GM18870 (cell line): ENCODE measurements at regions not wholly inside any gene's neighbourhood (a gene's known extent, or its start where the extent isn't known, plus 50 kb on each side); places are given as distances from the start of the nearest gene placed in this dataset.

Experiments used
- ATAC-seq: cut with Tn5 transposase; IDR thresholded peaks from one replicate; pipeline ENCODE4 v1.9.1; 2021; ENCODE audit warnings: moderate library complexity; ENCODE audit not compliant: unreplicated experiment

DNA sequence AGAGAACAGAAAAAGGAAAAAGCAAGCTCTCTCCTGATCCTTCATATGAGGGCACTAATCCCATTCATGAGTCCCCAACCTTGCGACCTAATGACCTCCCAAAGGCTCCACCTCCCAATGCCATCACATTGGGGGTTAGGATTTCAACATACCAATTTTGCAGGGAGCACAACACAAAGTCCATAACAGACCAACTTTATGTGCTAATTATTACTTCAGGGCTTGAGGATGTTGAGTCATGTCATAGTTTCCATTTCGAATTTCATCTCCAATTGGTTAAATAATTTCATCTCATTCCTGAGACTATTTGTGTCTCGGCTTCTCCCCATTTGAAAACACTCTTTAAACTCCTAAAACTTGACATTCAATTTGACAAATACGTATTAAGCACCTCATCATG lies 69.9 kb upstream of the KLF7 start:
- ATAC-seq = no peak

DNA sequence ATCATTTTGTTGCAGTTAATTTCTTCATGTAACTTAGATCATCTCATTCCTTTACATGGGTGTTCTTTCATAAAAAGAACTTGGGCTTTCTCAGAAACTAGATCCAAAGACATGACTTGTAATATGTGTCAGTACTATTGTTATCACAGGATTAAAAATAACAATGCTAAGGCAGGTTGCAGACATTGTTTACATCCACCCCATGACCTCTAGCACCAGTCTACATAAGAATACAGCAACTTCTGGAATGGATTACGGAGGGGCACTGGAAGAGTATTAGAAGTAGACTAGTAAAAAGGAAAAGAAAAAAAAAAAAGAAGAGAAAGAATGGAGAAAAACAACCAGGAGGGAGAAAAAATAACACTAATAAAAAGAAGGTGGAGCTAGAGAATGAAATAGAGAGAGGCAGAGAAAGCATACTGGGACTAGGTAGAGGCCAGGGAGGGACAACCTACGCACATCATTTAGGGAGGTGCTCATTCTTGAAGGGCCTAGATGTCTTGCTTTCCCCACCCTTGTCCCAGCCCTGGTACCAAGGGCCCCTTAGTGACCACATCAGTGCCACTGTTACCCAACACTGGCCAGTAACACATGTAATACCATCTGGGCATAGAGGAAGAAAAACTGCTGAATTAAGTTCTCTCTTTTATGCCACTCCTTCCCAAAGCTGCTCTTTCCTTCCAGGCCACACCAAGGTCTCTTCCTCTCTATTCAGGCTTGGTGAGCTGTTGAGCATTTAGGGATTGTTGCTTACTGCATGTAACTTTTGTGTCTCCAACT lies 70.6 kb upstream of the KLF7 start:
- ATAC-seq = no peak

DNA sequence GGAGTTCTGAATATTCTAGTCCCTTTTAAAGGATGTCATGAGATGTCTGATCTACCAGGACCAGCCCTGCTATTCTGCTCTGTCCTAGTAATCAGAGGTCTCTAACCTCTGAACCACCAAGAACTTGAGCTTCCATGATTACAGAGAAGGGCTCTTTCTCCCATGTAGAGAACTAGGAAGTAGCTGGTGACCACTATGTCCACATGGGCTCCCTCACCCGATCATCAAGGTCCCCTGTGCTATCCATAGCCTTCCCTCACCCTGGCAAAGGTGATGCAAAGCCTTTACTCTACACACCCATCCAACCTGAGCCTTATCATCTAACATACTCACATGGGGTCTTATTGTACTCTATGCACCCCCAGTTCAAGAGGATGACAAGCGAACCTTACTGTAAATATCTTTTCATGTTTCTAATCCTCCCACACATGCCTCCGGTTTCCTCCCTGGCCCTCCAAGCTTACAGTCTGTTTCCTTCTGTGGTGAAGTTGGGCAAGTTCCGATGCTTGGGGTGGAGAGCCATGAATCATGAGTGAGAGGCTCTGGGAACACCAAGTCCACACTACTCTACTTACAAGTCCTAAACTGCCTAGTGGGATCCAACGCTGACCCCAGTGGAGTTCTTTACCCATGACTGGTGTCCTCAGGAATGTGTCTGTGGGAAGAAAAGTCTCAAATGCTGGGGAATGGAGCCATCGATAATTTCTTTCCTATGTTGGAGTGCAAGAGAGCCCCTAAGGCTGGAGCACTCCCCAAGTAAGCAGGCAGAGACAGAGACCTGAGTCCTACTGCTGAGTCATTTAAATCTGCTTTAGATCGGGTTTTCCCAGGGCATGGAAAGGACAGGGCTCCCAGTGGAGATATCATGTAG lies 73.3 kb upstream of the KLF7 start:
- ATAC-seq = no peak

GRCh38 chr2:207239754-207240494 lies 74.2 kb upstream of the KLF7 start:
- ATAC-seq = peak; percentile 57

- ATAC-seq = no peak
These were observed 74.9 kb upstream of the KLF7 start for GRCh38 chr2:207240649-207241048.

DNA sequence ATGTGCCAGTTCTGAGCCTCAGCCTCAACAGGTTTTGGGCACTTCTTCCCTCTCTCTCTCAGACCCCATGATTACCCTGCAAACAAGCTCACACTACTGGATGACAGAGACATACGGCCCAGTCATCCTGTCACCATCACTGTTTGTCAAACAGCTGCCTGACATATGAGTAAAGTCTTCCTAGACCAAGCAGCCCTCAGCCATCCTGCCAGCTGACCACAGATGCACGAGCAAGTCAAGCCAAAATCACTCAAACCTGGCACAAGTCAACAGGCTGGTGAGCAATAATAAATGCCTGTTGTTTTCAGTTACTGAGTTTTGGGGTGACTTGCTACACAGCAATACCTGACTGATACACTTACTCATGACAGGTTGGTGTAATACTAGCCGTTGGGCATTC lies 75.5 kb upstream of the KLF7 start:
- no peak for ATAC-seq

- ATAC-seq = no peak
These were observed 77.9 kb upstream of the KLF7 start for GRCh38 chr2:207243601-207244000.

DNA sequence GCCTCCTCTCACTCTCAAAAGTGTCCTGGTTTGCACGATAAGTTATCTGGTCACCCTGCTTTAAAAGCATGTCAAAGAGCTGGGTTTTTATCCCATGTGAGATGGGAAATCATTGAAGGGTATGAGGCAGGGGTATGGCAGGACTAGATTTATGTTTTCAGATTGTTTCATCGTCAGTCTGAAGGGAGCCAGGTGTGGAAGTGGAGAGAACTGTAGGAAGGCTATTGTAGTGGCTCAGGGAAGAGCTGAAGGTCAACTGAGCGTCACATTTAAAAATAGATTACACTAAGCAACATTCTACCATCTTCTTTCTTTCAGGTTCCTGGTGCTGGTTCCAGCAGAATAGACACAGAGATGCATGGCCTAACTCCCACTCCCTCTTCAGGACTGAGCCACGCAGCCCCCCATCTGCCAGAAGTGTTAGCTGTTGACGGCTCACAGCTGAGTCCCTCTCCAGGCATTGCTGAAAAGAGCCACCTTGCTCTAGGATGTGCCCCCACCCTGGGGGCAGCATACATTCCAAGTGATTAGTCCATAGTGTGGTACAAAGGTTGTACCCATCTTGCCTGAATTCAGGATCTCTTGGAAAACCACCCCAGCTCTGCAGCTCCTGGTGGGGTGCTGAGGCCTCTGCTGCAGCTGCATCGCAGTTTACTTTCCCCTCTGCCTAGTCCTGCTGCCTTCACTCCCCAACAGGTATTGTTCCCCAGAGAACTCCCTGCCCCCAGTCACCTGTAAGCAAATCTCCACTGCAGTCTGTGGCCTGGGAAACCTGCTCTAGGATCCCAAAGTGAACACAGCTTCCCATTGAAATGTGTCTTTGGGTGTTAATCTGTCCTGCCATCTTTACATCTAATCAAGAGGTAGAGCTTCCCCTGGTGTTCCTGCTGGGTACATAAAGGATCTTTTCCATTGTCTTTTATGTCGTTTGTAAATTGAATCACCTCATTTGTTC lies 79.5 kb upstream of the KLF7 start:
- ATAC-seq = no peak

GRCh38 chr2:207248702-207249377 lies 83.1 kb upstream of the KLF7 start:
- no peak for ATAC-seq

- ATAC-seq = no peak
These were observed 85.3 kb upstream of the KLF7 start for GRCh38 chr2:207251022-207251421.

DNA sequence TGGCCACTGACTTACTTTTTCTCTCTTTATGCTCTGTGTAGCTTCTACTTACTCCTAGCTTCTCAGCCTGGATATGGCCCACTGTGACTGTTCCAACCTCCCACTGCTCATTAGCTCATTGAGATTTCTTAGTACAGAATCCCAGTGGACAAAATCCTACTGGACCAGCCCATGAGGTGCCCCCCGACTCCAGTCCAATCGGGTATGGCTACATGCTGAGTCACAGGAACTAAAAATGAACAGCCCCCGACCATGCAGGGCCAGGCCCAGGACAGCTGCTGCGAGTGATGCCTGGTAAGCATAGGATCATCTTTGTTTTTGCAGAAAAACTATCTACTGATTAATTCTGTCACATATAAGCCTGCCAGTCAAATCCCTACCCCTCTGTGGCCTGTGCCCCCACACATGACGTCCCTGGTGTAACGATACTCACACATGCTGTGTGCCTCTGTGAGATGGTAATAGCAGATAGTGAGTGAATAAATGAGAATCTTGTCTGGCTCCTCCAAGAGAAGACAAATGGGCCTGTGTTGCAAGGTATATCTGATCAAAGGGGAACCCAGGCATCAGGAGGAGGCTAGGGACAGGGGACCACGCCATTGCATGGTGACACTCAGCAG lies 85.9 kb upstream of the KLF7 start:
- ATAC-seq = no peak

DNA sequence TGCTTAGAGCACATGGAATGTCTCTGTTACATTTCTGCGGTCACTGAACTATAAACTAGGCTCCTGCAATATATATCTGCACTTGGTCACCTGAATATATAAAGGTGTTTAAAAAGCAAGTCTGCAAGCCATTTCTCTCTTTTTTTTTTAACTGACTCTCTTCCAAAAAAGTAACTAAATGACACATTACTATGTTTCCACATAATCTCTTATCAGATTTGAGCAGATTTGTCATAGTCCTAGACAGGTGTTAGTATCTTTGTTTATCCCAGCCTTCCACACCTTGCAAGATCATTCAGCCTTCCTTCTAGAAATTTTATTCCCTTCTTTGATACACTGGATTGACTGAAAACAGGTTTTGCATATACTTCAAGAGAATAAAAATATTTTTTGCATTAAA lies 86.7 kb upstream of the KLF7 start:
- ATAC-seq = no peak

GRCh38 chr2:207252979-207253645 lies 87.4 kb upstream of the KLF7 start:
- no peak for ATAC-seq

DNA sequence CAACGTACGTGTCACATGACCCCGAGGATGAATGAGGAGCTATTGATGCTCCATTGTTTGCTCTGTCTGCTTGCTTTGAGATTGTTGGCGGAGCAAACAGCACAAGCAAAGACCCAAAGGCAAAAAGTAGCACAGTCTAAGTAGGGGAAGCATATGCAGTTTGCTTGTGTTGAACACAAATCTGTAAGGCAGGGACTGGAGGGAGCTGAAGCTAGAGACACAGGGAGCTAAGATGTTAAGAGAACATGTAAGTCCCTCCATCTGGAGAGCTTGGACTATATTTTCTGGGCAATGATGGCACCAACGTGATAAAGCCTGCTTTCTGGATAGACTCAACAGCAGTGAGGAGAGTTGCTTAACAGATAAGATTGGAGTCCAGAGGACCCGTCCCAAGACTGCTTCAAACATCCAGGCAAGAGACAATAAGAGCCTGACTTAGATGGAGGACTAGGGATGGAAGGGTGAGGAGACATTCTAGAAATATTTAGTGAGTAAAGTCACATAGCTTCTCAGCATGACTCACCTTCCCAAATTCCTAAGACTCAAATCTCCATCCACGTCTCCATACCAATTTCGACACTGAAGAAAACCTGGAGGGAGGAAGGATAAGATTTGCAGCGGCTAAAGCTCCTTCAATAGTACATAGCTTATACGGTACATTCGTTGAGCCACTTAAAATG lies 88.1 kb upstream of the KLF7 start:
- no peak for ATAC-seq

GRCh38 chr2:207254591-207255464 lies 89.1 kb upstream of the KLF7 start:
- no peak for ATAC-seq

GRCh38 chr2:207255565-207256470 lies 90.1 kb upstream of the KLF7 start:
- ATAC-seq = no peak
